GM18951 (cell line): ENCODE measurements at regions not wholly inside any gene's neighbourhood (a gene's known extent, or its start where the extent isn't known, plus 50 kb on each side); places are given as distances from the start of the nearest gene placed in this dataset.
"Not testable (repeated sequence)": the region's sequence is repeated elsewhere in the genome, so short reads cannot be mapped to it uniquely, and the experiment has no call there.

Experiments
- POLR2A ChIP-seq: IDR thresholded peaks from 4 replicates; pipeline ENCODE4 v1.6.1; 2011; ENCODE audit warnings: mild to moderate bottlenecking; ENCODE audit not compliant: insufficient read length, insufficient read depth; ENCODE audit errors: extremely low read depth
- in situ Hi-C: fragments of 300-500 bp; cut with MboI; formaldehyde crosslinking; loops from one replicate; pipeline ENCODE4 v1.12.0; 2022; ENCODE audit warnings: low sequenced_read_pairs, mixed read lengths, inconsistent platforms; ENCODE audit not compliant: unreplicated experiment

DNA sequence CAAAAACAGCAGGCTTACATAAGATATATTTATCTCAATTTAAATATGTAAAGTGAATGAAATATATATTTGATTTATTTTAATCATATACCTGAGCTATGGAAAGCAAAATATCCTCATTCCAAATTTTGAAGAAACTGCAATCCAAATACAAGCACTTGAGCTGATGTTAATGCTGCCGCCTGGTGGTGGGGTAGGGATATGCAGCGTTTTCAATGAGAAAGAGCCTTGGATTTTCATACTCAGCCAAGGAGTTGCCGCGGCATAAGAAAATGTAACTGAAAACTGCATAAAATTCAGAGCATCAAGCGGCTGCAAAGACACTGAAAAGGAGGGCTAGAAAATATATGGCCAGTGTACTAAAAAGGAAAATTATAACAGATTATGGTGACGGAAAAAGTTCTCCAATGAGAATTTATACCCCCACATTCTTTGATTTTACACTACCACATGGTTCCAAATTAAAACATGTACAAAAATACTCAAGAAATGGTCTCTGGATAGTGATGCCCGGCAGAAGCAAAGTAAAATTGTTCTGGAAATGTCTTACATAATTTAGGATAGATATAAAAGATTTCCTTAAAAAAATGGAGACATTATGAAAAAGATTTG is 660.3 kb upstream of the PITX2 start:
- no peak for TF ChIP-seq POLR2A
- in situ Hi-C loops: no loop called here

DNA sequence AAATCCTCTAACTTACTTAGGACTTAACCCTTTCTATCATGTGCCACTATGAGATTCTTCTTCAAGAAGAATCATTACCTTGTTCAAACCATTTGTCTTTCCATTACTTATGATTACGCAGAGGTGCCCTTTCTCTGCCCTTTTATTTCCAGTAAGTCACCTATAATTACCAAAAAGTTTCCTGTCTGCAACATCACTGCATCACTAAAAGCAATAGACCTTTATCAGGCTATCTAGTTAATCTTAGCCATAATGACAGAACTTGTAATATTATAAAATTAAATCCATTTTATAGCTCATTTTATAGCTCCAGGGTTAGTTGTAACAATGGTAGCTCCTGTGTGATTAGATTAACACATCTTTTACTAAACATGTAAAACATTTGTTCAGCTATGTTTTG is 673.6 kb upstream of the PITX2 start:
- in situ Hi-C loops: no loop called here
- no peak for TF ChIP-seq POLR2A

DNA sequence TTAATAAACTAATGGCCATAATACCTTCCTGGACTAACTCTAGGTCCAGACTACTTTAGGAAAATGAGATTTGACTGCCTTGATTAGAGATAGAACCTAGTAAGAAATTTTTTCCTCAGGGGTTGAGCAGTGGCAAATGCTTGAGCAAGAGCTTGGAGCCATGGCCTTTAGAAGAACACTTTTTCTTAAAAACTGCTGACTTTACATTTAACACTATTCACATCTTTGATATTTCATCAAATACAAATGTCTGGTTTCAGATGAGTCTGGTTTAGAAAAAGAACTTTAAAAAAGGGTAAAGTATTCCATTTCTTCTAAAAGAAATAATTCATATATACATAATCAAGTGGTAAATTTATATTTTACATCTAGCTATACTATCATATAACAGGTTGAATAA is 680.9 kb upstream of the PITX2 start:
- TF ChIP-seq POLR2A: no peak
- in situ Hi-C loops: no loop called here

DNA sequence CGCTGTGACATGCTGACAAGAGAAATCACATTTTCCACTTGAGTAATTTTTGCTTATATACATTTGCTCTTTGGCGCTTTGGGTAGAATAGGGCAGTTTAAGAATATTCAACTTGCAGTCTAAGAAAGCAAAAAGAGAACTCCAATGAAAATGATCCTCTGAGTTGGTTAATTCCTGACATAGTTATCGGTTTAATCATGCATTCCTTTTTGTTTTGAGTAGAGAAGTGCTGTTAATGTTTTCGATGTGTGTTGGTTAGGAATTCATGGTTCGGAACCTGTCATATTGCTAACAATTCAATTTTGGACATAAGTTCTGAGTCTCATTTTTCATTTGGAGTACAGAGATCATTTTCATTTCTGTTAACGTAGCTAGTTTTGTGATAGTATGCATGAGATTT is 700.6 kb upstream of the PITX2 start:
- in situ Hi-C loops: no loop called here
- no peak for TF ChIP-seq POLR2A

DNA sequence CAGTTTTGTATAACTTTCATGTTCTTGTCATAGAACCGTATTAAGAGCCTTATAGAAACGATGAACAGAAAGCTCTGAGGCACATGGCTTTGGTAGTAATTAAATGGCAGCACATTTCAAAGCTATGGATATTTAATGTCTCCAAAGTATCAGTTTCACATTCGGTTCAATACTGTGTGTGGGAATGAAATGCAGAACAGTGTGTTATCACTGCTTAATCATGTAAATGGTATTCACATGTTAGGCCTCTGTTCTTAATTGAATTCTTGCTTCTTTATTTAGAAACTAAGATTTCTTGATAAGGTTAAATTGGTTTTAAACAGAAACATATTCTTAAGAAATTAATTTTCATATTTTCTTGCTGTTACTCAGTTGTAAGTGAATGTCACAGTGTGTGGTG is 701.0 kb upstream of the PITX2 start:
- in situ Hi-C loops: no loop called here
- no peak for TF ChIP-seq POLR2A

DNA sequence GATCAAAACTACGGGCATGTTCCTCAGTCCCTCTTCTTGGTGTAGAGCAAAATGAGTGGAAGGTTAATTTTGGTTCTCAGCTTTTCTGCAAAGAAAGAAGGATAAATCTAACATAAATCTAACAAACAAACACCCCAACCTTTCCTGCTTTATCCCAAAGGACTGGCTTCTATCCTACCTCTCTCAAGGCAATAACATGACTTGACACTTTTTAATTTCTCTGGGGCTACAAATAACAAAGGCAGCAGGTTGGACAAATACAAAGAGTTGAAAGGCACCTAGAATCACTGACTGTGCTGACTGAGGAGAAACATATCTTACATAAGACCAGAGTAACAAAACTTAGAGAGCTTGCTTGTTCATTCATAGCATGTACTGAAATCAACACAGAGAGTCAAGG is 703.6 kb upstream of the PITX2 start:
- TF ChIP-seq POLR2A: no peak
- in situ Hi-C loops: no loop called here

DNA sequence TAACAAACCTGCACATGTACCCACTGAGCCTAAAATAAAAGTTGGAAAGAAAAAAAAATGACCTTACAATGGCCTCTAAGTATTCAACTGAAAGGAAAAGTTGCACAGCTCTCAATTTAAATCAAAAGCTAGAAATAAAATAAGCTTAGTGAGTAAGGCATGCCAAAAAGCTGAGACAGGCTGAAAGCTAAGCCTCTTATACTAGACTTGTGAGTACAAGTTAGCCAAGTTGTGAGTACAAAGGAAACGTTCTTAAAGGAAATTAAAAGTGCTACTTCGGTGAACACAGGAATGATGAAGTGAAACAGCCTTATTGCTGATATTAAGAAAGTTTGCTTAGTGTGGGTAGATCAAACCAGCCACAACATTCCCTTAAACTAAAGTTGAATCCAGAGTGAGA is 707.9 kb upstream of the PITX2 start:
- in situ Hi-C loops: loop anchor here (10.0 kb wide), 1 partner anchor 564 kb away; no protein-coding TSS in a partner anchor
- TF ChIP-seq POLR2A: no peak

DNA sequence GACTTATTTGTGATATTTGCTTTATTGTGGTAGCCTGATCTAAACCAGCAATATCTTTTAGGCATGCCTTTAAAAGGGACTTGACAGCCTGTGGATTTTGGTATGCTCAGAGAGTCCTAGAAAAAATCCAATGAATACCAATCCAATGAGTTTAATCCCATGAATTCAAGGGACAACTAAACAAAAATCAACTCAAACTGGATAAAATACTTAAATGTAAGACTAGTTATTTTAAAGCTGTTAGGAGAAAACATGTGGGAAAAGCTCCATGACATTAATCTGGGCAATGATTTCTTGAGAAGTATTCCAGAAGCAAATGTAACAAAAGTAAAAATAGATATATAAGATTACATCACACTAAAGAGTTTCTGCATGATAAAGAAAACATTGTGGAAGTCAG is 711.5 kb upstream of the PITX2 start:
- in situ Hi-C loops: loop anchor here (10.0 kb wide), 1 partner anchor 560 kb away; no protein-coding TSS in a partner anchor
- TF ChIP-seq POLR2A: no peak

DNA sequence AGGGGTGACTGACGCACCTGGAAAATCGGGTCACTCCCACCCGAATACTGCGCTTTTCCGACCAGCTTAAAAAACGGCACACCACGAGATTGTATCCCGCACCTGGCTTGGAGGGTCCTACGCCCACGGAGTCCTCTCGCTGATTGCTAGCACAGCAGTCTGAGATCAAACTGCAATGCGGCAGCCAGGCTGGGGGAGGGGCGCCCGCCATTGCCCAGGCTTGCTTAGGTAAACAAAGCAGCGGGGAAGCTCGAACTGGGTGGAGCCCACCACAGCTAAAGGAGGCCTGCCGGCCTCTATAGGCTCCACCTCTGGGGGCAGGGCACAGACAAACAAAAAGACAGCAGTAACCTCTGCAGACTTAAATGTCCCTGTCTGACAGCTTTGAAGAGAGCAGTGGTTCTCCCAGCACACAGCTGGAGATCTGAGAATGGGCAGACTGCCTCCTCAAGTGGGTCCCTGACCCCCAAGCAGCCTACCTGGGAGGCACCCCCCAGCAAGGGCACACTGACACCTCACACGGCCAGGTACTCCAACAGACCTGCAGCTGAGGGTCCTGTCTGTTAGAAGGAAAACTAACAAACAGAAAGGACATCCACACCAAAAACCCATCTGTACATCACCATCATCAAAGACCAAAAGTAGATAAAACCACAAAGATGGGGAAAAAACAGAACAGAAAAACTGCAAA is 714.5 kb upstream of the PITX2 start:
- in situ Hi-C loops: loop anchor here (10.0 kb wide), 1 partner anchor 557 kb away; no protein-coding TSS in a partner anchor

DNA sequence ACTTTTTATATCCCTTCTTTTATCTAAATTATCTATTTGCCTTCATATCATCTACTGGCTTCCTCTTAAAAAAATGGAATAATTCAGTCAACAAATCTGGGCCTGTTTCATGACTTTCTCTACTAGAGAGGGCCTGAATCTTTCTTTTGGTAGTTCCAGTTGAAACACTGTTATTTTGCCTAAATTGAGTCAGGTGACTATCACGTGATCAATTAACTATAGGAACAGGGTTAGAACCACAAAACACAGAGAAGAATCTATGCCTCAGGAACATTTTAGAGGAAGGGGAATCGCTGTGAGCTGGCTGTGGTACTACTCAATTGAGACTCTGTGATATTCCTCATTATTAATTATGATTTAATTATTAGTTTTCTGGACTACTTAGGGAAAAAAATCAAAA is 736.7 kb upstream of the PITX2 start:
- no peak for TF ChIP-seq POLR2A
- in situ Hi-C loops: no loop called here

DNA sequence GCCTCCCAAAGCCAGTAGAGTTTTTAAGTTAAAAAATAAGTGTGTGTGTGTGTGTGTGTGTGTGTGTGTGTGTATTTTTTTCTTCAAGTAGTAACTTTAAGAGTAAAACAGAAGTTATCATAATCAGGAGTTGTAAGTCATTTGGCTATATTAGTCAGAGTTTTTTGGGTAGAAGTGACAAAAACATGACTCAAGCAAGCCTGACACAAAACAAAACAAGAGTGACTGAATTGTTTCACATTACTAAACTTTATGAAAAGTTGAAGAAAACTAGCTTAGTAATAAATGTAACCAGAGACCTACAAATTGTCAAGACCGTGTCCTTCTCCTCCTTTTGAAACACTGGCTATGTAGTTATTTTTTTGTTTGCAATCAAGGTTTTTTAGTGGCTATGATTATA is 738.0 kb upstream of the PITX2 start:
- in situ Hi-C loops: no loop called here
- TF ChIP-seq POLR2A: no peak

DNA sequence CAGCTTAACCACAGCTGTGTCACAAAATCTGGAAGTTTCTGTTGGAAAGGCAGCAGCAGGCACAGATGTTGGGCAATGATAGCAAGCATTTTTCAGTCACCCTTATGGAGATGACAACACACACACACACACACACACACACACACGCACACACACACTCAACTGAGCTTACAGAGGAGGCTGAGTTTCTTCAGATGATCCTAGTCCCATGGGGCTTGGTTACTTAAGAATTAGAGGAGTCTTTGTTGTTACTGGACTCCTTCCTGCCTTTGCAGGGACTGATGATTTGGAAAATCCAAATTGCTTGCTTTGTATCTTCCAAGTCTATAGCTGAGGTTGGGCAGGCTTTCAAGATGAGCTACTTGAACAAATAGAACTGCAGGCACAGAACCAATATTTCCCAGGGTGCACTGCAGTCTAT is 740.1 kb upstream of the PITX2 start:
- in situ Hi-C loops: no loop called here
- TF ChIP-seq POLR2A: no peak

DNA sequence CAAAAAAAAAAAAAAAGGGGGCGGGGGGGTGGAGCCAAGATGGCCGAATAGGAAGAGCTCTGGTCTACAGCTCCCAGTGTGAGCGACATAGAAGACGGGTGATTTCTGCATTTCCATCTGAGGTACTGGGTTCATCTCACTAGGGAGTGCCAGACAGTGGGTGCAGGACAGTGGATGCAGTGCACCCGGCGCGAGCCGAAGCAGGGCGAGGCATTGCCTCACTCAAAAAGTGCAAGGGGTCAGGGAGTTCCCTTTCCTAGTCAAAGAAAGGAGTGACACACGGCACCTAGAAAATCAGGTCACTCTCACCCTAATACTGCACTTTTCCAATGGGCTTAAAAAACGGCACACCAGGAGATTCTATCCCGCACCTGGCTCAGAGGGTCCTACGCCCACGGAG is 755.0 kb upstream of the PITX2 start:
- in situ Hi-C loops: not testable (repeated sequence)

DNA sequence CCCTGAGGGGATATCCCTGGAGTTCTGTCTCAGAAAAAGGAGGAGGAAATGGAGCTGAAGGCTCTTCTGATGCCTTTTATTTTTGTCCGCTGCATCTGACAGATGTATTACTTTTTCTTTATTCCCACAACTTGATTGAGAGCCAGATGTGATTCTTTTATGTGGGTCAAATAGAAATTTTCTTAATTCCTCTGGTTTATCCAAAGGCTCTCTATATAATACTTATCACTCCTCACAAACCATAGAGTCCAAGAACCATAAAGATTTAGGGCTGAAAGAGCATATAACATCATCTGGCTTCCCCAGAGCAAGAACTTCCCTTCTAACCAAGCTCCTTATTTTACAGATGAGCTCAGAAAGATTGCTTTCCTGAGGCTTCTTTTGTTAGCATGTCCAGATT is 756.7 kb upstream of the FAM241A start:
- in situ Hi-C loops: no loop called here
- no peak for TF ChIP-seq POLR2A
